Endothelial cell of umbilical vein (primary cell): ENCODE measurements at regions not wholly inside any gene's neighbourhood (a gene's known extent, or its start where the extent isn't known, plus 50 kb on each side); places are given as distances from the start of the nearest gene placed in this dataset.

Experiments
- POLR2AphosphoS5 ChIP-seq: IDR thresholded peaks from 2 replicates; pipeline ENCODE4 v1.6.1; 2012; ENCODE audit warnings: low read depth, mild to moderate bottlenecking, control low read depth, low read length, moderate library complexity; ENCODE audit not compliant: insufficient read depth
- TF ChIP-seq, protein P1 (sequence below), 2 donors: IDR thresholded peaks; 1 replicate in 1 of 2; 2 replicates in 1 of 2; pipeline ENCODE4 v1.5.1; 2011; ENCODE audit warnings: low read length in 2 of 2, mild to moderate bottlenecking in 2 of 2, moderate library complexity in 2 of 2, control low read depth in 1 of 2, inconsistent platforms in 1 of 2, low read depth in 1 of 2; ENCODE audit not compliant: insufficient read depth in 1 of 2; ENCODE audit errors: extremely low read depth in 1 of 2

DNA sequence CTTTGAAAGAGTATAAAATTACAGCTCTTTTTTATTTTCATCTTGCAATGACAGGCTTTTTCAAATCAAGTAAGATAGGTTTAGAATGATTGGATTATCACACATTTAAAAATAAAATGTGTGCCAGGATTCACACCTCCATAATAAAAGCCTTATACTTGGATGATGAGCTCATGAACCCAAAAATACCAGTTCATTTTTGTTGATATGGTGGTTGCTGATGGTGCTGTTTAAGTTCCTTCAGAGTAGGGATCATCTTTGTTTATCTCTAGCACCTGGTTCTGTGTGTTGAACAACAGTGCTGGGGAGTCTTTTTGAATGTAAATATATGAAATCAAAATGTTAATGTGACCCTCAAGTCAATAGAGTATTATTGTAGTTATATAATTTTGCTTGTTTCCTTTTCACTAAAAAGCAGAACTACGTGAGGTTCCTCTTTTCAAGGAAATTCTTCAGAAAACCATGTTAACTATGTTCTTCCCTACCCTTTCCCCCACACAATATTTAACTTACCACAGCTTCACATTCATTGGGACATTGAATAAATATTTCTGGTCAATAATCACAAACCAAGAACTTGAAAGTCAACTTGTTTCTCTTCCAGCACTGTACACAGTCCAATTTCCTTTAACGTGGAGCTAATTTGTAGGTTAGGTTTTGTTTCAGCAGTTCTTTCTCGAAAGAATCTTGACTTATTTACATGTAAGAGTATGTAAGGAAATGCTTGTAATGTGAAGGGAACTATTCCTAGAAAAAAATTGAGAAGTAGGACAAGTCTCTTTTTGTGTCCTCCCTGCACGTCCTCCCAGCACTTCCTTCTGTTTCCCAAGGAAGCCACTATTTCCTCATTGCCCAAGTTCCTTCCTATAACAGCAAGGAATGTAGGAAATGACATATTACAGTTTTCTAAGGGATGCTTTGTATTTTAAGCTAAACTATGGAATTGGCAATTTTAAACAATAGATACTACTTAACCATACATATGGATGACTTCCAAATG is 945.9 kb upstream of the CITED2 start:
- TF ChIP-seq, protein P1, sequence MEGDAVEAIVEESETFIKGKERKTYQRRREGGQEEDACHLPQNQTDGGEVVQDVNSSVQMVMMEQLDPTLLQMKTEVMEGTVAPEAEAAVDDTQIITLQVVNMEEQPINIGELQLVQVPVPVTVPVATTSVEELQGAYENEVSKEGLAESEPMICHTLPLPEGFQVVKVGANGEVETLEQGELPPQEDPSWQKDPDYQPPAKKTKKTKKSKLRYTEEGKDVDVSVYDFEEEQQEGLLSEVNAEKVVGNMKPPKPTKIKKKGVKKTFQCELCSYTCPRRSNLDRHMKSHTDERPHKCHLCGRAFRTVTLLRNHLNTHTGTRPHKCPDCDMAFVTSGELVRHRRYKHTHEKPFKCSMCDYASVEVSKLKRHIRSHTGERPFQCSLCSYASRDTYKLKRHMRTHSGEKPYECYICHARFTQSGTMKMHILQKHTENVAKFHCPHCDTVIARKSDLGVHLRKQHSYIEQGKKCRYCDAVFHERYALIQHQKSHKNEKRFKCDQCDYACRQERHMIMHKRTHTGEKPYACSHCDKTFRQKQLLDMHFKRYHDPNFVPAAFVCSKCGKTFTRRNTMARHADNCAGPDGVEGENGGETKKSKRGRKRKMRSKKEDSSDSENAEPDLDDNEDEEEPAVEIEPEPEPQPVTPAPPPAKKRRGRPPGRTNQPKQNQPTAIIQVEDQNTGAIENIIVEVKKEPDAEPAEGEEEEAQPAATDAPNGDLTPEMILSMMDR (IDR thresholded peaks at IDR 0.05; ENCODE audit: extremely low read depth in 1 of 2, insufficient read depth in 1 of 2, low read depth in 1 of 2, low read length in 2 of 2), result no peak
- TF ChIP-seq POLR2AphosphoS5, result no peak
